GM12878 (cell line): ENCODE measurements at regions not wholly inside any gene's neighbourhood (a gene's known extent, or its start where the extent isn't known, plus 50 kb on each side); places are given as distances from the start of the nearest gene placed in this dataset.

Source experiments
- CTCF ChIP-seq, 3 experiments: IDR thresholded peaks in 2 of 3; conservative IDR thresholded peaks in 1 of 3; 2 replicates each; pipeline ENCODE4 v1.5.1; 2011; ENCODE audit warnings: low read depth in 3 of 3, low read length in 3 of 3, mild to moderate bottlenecking in 3 of 3, control low read depth in 2 of 3, moderate library complexity in 2 of 3, inconsistent platforms in 1 of 3, mixed read lengths in 1 of 3; ENCODE audit not compliant: control insufficient read depth in 2 of 3, insufficient read depth in 1 of 3; ENCODE audit errors: extremely low read depth in 1 of 3
- EZH2 ChIP-seq: IDR thresholded peaks from 2 replicates; pipeline ENCODE4 v1.6.1; 2012; ENCODE audit warnings: low read depth, mild to moderate bottlenecking, control low read depth, inconsistent platforms, low read length, borderline replicate concordance; ENCODE audit not compliant: control insufficient read depth
- MTA2 ChIP-seq: fragments of 450-650 bp; IDR thresholded peaks from 2 replicates; pipeline ENCODE4 v1.6.1; 2016; ENCODE audit warnings: low read depth, mild to moderate bottlenecking, moderate library complexity
- TF ChIP-seq, protein P1 (sequence below): fragments of 450-650 bp; IDR thresholded peaks from 2 replicates; pipeline ENCODE4 v1.6.1; 2017; ENCODE audit warnings: mild to moderate bottlenecking, moderate library complexity

GRCh38 chrX:63566856-63567255 is 215.7 kb upstream of the SPIN4 start:
- TF ChIP-seq EZH2 (no peak), MTA2 (no peak), CTCF (IDR thresholded peaks at IDR 0.05 in 2 of 3, conservative IDR thresholded peaks at IDR 0.05 in 1 of 3; ENCODE audit: control insufficient read depth in 2 of 3, extremely low read depth in 1 of 3, insufficient read depth in 1 of 3, low read depth in 3 of 3, low read length in 3 of 3) (no peak)
- TF ChIP-seq, protein P1, sequence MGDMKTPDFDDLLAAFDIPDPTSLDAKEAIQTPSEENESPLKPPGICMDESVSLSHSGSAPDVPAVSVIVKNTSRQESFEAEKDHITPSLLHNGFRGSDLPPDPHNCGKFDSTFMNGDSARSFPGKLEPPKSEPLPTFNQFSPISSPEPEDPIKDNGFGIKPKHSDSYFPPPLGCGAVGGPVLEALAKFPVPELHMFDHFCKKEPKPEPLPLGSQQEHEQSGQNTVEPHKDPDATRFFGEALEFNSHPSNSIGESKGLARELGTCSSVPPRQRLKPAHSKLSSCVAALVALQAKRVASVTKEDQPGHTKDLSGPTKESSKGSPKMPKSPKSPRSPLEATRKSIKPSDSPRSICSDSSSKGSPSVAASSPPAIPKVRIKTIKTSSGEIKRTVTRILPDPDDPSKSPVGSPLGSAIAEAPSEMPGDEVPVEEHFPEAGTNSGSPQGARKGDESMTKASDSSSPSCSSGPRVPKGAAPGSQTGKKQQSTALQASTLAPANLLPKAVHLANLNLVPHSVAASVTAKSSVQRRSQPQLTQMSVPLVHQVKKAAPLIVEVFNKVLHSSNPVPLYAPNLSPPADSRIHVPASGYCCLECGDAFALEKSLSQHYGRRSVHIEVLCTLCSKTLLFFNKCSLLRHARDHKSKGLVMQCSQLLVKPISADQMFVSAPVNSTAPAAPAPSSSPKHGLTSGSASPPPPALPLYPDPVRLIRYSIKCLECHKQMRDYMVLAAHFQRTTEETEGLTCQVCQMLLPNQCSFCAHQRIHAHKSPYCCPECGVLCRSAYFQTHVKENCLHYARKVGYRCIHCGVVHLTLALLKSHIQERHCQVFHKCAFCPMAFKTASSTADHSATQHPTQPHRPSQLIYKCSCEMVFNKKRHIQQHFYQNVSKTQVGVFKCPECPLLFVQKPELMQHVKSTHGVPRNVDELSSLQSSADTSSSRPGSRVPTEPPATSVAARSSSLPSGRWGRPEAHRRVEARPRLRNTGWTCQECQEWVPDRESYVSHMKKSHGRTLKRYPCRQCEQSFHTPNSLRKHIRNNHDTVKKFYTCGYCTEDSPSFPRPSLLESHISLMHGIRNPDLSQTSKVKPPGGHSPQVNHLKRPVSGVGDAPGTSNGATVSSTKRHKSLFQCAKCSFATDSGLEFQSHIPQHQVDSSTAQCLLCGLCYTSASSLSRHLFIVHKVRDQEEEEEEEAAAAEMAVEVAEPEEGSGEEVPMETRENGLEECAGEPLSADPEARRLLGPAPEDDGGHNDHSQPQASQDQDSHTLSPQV, result no peak
